HG03095 (cell line): ENCODE measurements at regions not wholly inside any gene's neighbourhood (a gene's known extent, or its start where the extent isn't known, plus 50 kb on each side); places are given as distances from the start of the nearest gene placed in this dataset.

Experiments
- ATAC-seq: cut with Tn5 transposase; IDR thresholded peaks from one replicate; pipeline ENCODE4 v1.9.1; 2021; ENCODE audit warnings: moderate library complexity; ENCODE audit not compliant: unreplicated experiment

GRCh38 chr18:64668461-64668962 is 519.6 kb upstream of the LINC00305 start:
- ATAC-seq: no peak

GRCh38 chr18:64663086-64663485 is 514.2 kb upstream of the LINC00305 start:
- ATAC-seq: no peak

- no peak for ATAC-seq
Measured at GRCh38 chr18:64659196-64659595, 510.3 kb upstream of the LINC00305 start.

- ATAC-seq: no peak
Measured at GRCh38 chr18:64653068-64653467, 504.2 kb upstream of the LINC00305 start.

- ATAC-seq: no peak
Measured at GRCh38 chr18:64650068-64650467, 501.2 kb upstream of the LINC00305 start.

GRCh38 chr18:64645753-64646152 is 496.9 kb upstream of the LINC00305 start:
- no peak for ATAC-seq

GRCh38 chr18:64639536-64639935 is 490.6 kb upstream of the LINC00305 start:
- no peak for ATAC-seq

GRCh38 chr18:64620971-64621560 is 472.2 kb upstream of the LINC00305 start:
- ATAC-seq: no peak

- no peak for ATAC-seq
Measured at GRCh38 chr18:64618390-64618789, 469.5 kb upstream of the LINC00305 start.

- no peak for ATAC-seq
Measured at GRCh38 chr18:64615021-64615420, 466.1 kb upstream of the LINC00305 start.

- ATAC-seq: no peak
Measured at GRCh38 chr18:64614446-64614845, 465.6 kb upstream of the LINC00305 start.

GRCh38 chr18:64592246-64592645 is 443.4 kb upstream of the LINC00305 start:
- ATAC-seq: no peak

GRCh38 chr18:64589000-64589399 is 440.1 kb upstream of the LINC00305 start:
- ATAC-seq: no peak

- no peak for ATAC-seq
Measured at GRCh38 chr18:64566456-64566855, 417.6 kb upstream of the LINC00305 start.

GRCh38 chr18:64562651-64563050 is 413.8 kb upstream of the LINC00305 start:
- no peak for ATAC-seq

GRCh38 chr18:64546451-64546850 is 397.6 kb upstream of the LINC00305 start:
- no peak for ATAC-seq

GRCh38 chr18:64539847-64540246 is 391.0 kb upstream of the LINC00305 start:
- no peak for ATAC-seq

- no peak for ATAC-seq
Measured at GRCh38 chr18:64528646-64529045, 379.8 kb upstream of the LINC00305 start.

- no peak for ATAC-seq
Measured at GRCh38 chr18:64519201-64519600, 370.3 kb upstream of the LINC00305 start.

- ATAC-seq: no peak
Measured at GRCh38 chr18:64518191-64518590, 369.3 kb upstream of the LINC00305 start.

GRCh38 chr18:64513401-64513800 is 364.5 kb upstream of the LINC00305 start:
- ATAC-seq: no peak

- no peak for ATAC-seq
Measured at GRCh38 chr18:64490207-64490606, 341.3 kb upstream of the LINC00305 start.

GRCh38 chr18:64488698-64489097 is 339.8 kb upstream of the LINC00305 start:
- ATAC-seq: no peak
